ENCODE measurements at regions not wholly inside any gene's neighbourhood (a gene's known extent, or its start where the extent isn't known, plus 50 kb on each side); places are given as distances from the start of the nearest gene placed in this dataset.

GRCh38 chr15:39265261-39265660, 315.6 kb upstream of the THBS1 start:
- no peak for TF ChIP-seq EP300 (IDR thresholded peaks at IDR 0.05; ENCODE audit: borderline replicate concordance in 1 of 2, low read depth in 1 of 2, low read length in 1 of 2)
- TF ChIP-seq, protein P1, sequence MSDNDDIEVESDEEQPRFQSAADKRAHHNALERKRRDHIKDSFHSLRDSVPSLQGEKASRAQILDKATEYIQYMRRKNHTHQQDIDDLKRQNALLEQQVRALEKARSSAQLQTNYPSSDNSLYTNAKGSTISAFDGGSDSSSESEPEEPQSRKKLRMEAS (IDR thresholded peaks at IDR 0.05; ENCODE audit: low read depth) = no peak

Measured in SK-N-SH (cell line).